Heart right ventricle (tissue), 16 donors: ENCODE measurements at regions not wholly inside any gene's neighbourhood (a gene's known extent, or its start where the extent isn't known, plus 50 kb on each side); places are given as distances from the start of the nearest gene placed in this dataset.

Source experiments
- ATAC-seq, 8 donors: fragments of 200-7000 bp; cut with Tn5 transposase; one replicate each; pipeline ENCODE4 v1.9.1; 2020; ENCODE audit warnings: mild to moderate bottlenecking in 8 of 8, moderate library complexity in 8 of 8, moderate number of reproducible peaks in 1 of 8
- DNase-seq, 2 donors: peaks; one replicate each; pipeline ENCODE4 v3.0.0-alpha.2; 2020
- H3K27ac ChIP-seq, 10 donors: fragments of 200-600 bp; sonication (generic) in 2 of 10; one replicate each; pipeline versions ENCODE4 v1.5.0 to v1.8.0; 2020 to 2022; ENCODE audit warnings: mild to moderate bottlenecking in 3 of 10
- H3K27me3 ChIP-seq, 7 donors: fragments of 200-600 bp; one replicate each; pipeline ENCODE4 v1.8.0; 2021 to 2022; ENCODE audit warnings: mild to moderate bottlenecking in 2 of 7
- H3K36me3 ChIP-seq, 9 donors: fragments of 200-600 bp; sonication (generic) in 1 of 9; one replicate each; pipeline versions ENCODE4 v1.5.0 to v1.8.0; 2020 to 2022; ENCODE audit warnings: mild to moderate bottlenecking in 2 of 9
- H3K4me1 ChIP-seq, 9 donors: fragments of 200-600 bp; sonication (generic) in 1 of 9; one replicate each; pipeline versions ENCODE4 v1.5.0 to v1.8.0; 2020 to 2022; ENCODE audit warnings: mild to moderate bottlenecking in 4 of 9
- H3K4me3 ChIP-seq, 10 donors: fragments of 200-600 bp; sonication (generic) in 2 of 10; one replicate each; pipeline versions ENCODE4 v1.5.0 to v1.8.0; 2020 to 2022; ENCODE audit warnings: mild to moderate bottlenecking in 7 of 10, moderate library complexity in 2 of 10
- H3K9me3 ChIP-seq, 11 donors: fragments of 200-600 bp in 10 of 11; sonication (generic) in 2 of 11; one replicate each; pipeline versions ENCODE4 v1.5.0 to v1.8.0; 2013 to 2022; ENCODE audit warnings: mild to moderate bottlenecking in 2 of 11, control low read depth in 1 of 11, moderate library complexity in 1 of 11
- CTCF ChIP-seq, 9 donors: fragments of 200-600 bp; sonication (generic) in 2 of 9; IDR thresholded peaks; one replicate each; pipeline versions ENCODE4 v1.5.0 to v1.8.0; 2021 to 2022; ENCODE audit warnings: antibody characterized with exemption in 9 of 9, mild to moderate bottlenecking in 5 of 9, moderate library complexity in 1 of 9
- WGBS, 2 donors: extraction: QIAGEN DNeasy Blood & Tissue Kit; methylation state at CpG; one replicate each; pipeline ENCODE4 v1.1.7; 2013; ENCODE audit warnings: inconsistent platforms in 1 of 2; 5-methylcytosine and 5-hydroxymethylcytosine counted together
- intact Hi-C, 10 donors: fragments of 100-400 bp; cut with DNase I; formaldehyde crosslinking; loops; one replicate each; pipeline versions ENCODE4 v1.11.1 to v1.14.2; 2022
- donor health status: Arrhythmogenic right ventricular cardiomyopathy.
- donor health status: ischemic (EF 13 %, LVEDD 7.1; RV severe dilation, severe dysfunction).
- donor health status: healthy with polysubstance abuse.
- donor health status: DM: no; HTN: yes; CAD: no.
- donor health status: DM: no; HTN: no; CAD: no.
- donor health status: ischemic (EF 25% LVEDD 6.9; RV normal size, moderate dysfunction).
- donor health status: ischemic (EF 25% LVEDD 5.7; RV mildly dilated, moderate dysfunction).
- donor health status: healthy.
- donor health status: DM: yes; HTN: yes; CAD: no.
- donor health status: Ischemic cardiomyopathy.
- donor health status: ischemic (EF 35%, LVEDD 5.7; RV mildly dilated, moderate dysfunction).
- donor health status: nonischemic (EF 11% LVEDD 7.7; RV severe dilation, severe dysfunction).
- donor health status: DM: yes; HTN: yes; CAD: no.
- donor health status: PGD.
- donor health status: ischemic (EF 29% LVEDD 5.4; RV normal size, mild dysfunction).
- donor health status: nonischemic (EF 23%, LVEDD 6.1; RV moderate dilation, normal function).

GRCh38 chr10:91049988-91050360, 129.1 kb upstream of the ANKRD1 start:
- Histone ChIP-seq H3K27me3 (no peaks in the 10 kb centered on the region), H3K36me3 (no peaks in the 10 kb centered on the region), H3K4me1 (peaks cover 0 to 42% (median 15%) of the 10 kb centered on the region in 9 donors), H3K4me3 (no peak overlapping the region), H3K9me3 (peaks cover 0 to 3% (median 0%) of the 10 kb centered on the region in 11 donors), H3K27ac (peak overlapping the region in 4 of 10 donors; percentile 3 to 39 (median 32))
- no peak for DNase-seq
- ATAC-seq = no peak
- intact Hi-C loops = loop anchor here in 5 of 10 donors (10.0 kb wide), 2 partner anchors 115 to 205 kb away; no protein-coding TSS in a partner anchor
- TF ChIP-seq CTCF (IDR thresholded peaks at IDR 0.05) = no peak
- 53 to 61% methylated on average over 2 of the region's 2 CpGs for WGBS, 2 donors

GRCh38 chr10:91050371-91051034, 129.6 kb upstream of the ANKRD1 start:
- WGBS, 2 donors = 52 to 53% methylated on average over 6 of the region's 6 CpGs
- TF ChIP-seq CTCF (IDR thresholded peaks at IDR 0.05) = no peak
- no peak for ATAC-seq
- Histone ChIP-seq H3K4me1 (peaks cover 0 to 42% (median 15%) of the 10 kb centered on the region in 9 donors), H3K9me3 (peaks cover 0 to 2% (median 0%) of the 10 kb centered on the region in 11 donors), H3K4me3 (no peak overlapping the region), H3K36me3 (no peaks in the 10 kb centered on the region), H3K27me3 (no peaks in the 10 kb centered on the region), H3K27ac (peak overlapping the region in 3 of 10 donors; percentile 3 to 39 (median 32))
- intact Hi-C loops = no loop called here
- no peak for DNase-seq

DNA sequence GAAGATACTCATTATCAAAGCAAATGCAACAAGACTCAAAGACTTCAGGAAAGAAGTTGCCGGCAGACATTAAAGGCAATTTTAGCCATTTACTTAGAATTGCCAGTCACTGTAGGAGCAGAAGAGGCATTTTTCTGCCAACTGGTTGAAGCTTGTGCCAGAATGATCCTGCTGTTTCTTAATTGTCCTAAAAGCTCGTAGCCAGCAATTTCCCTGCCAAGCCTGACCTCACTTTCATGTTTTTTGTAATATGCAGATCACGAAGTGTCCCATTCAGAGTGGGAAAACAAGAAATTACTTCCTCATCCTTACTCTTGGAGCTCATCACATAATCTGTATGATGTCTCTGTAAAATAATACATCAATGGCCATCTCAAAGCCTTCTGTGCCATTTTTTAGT, 130.9 kb upstream of the ANKRD1 start:
- 29 to 37% methylated on average over 3 of the region's 3 CpGs for WGBS, 2 donors
- no peaks in the 10 kb centered on the region for H3K27me3 ChIP-seq
- DNase-seq (peak in 1 of 2 donors; percentile 23), ATAC-seq (peak in 3 of 8 donors; percentile 44 to 58 (median 57))
- intact Hi-C loops = no loop called here
- no peaks in the 10 kb centered on the region for H3K9me3 ChIP-seq
- H3K27ac ChIP-seq = no peak overlapping the region
- no peak overlapping the region for H3K4me3 ChIP-seq
- H3K4me1 ChIP-seq = peaks cover 0 to 42% (median 15%) of the 10 kb centered on the region in 9 donors
- no peak for TF ChIP-seq CTCF (IDR thresholded peaks at IDR 0.05)
- H3K36me3 ChIP-seq = no peaks in the 10 kb centered on the region

GRCh38 chr10:91054325-91054724, 133.4 kb upstream of the ANKRD1 start:
- H3K27me3 ChIP-seq = no peaks in the 10 kb centered on the region
- TF ChIP-seq CTCF (IDR thresholded peaks at IDR 0.05) = no peak
- H3K4me3 ChIP-seq = no peak overlapping the region
- 59 to 91% methylated on average over 2 of the region's 2 CpGs for WGBS, 2 donors
- H3K36me3 ChIP-seq = no peaks in the 10 kb centered on the region
- ATAC-seq = no peak
- no peak overlapping the region for H3K27ac ChIP-seq
- no peak for DNase-seq
- peaks cover 0 to 30% (median 13%) of the 10 kb centered on the region in 9 donors for H3K4me1 ChIP-seq
- intact Hi-C loops = no loop called here
- H3K9me3 ChIP-seq = no peaks in the 10 kb centered on the region
